Stimulated activated CD8-positive, alpha-beta memory T cell treated with anti-CD3 and anti-CD28 coated beads, Interleukin-15, amount 100 ng/mL, for 48 hours (primary cell): ENCODE measurements at regions not wholly inside any gene's neighbourhood (a gene's known extent, or its start where the extent isn't known, plus 50 kb on each side); places are given as distances from the start of the nearest gene placed in this dataset.
"Not testable (repeated sequence)": the region's sequence is repeated elsewhere in the genome, so short reads cannot be mapped to it uniquely, and the experiment has no call there.

Source experiments
- DNase-seq, 2 donors: peaks; one replicate each; pipeline ENCODE4 v3.0.0-alpha.2; 2020; ENCODE audit warnings: low read depth in 2 of 2

DNA sequence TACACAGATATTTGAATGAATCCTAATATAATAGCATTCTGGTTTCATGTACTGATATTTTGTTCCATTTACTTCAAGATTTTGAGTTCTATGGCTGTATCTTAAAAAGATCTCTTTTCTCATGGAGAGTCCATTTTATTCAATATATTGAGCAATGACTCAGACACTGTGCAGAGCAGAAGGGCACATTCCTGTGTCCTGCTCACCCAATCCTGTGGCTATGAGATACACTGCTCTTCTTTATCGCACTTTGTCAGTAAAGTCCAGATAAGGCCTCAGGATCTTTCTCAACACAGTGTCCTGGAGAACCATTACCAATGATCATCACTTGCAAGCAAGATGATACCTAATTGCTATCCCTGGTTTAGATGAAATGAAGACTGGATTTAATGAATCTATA, 155.0 kb downstream of the CYSLTR2 start:
- no peak for DNase-seq

DNA sequence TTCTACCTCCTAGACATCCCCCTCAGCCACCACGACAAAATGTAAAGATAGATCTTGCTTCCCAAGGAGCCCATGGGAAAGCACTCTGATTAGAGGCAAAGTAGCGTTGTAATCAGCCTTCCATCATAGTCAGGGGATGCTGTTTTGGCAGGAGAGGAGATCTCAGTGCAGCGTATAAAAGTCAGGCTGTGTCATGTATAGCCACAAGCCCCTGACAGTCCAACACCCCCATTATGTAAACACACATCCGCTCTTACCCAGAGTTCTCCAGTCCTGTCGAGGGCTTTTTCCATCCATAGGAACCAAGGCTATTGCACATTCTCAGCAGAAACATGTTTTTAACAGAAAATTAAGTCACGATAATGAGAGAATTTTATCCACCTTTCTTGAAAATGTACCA, 156.3 kb downstream of the CYSLTR2 start:
- no peak for DNase-seq

- no peak for DNase-seq
Measured at GRCh38 chr13:48813518-48813917, 159.8 kb downstream of the CYSLTR2 start.

GRCh38 chr13:48816700-48817099, 159.0 kb upstream of the FNDC3A start:
- DNase-seq = no peak

GRCh38 chr13:48817166-48817802, 158.4 kb upstream of the FNDC3A start:
- DNase-seq = no peak

DNA sequence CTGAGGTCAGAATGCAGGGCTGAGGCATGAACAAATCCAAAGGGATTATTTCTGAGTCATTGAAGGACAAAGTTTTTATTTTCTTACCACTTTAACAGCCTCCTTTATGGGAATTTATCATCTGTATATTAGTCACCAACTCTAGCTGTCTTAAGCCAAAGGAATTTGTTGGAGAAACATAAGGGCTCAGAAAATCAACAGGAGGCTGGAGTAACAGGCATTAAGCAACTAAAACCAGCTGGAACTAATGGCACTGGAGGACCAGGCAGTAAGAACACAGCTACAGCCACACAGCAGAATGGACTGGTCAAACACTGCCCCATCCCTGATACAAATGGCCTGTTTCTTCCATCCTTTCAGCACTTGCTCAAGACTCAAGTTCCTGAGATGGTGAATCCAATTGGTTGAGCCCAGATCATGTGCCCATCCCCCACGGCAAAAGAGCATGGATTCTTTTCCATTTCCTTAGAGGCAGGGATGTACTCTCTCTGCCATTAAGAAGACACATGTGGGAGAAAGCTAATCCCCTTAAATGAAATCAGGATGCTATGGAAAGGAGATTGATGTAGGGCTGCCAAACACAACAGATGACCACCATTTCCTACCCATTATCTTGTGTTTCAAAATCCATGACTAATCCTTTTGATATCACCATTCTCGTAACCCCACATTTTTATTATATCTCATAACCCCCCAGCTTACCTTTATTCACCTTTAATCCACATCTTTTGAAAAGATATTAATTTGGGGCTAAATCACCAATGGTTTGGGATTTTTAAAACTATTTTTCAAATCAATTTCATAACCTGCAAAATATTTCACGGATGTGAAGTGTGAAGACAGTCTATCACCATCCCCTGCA, 157.0 kb upstream of the FNDC3A start:
- no peak for DNase-seq

GRCh38 chr13:48819376-48819775, 156.3 kb upstream of the FNDC3A start:
- no peak for DNase-seq

DNA sequence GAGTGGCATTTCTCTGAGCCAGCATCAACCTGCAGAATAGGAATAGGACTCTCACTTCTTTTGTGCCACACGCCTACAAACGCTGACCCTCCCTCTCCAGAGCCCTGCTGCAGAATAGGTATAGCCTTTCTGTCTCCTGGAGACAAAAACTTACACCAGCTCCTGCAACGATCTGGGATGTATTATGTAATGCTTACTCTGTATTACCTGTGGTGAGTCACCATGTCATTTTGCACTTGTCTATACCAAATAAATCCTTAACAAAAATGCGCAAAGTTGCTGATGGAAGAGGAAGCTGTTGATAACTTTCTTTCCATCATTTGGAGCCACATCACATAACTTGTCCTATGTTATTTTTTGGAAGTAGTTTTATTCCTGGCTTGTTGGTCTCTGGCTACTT, 155.8 kb upstream of the FNDC3A start:
- no peak for DNase-seq

DNA sequence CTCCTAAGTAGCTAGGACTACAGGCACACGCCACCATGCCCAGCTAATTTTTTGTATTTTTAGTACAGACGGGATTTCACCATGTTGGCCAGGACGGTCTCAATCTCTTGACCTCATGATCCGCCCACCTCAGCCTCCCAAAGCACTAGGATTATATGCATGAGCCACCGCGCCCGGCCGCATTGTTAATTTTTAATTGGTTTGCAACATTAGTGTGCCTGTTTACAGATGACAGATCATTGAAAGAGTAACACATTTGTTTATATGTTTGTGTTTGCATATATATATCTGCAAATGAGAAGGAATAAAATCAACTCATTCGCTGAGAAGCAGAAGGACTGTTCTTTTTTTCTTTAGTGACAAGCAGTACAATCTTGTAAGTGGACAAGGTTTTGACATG, 152.2 kb upstream of the FNDC3A start:
- not testable (repeated sequence) for DNase-seq

DNA sequence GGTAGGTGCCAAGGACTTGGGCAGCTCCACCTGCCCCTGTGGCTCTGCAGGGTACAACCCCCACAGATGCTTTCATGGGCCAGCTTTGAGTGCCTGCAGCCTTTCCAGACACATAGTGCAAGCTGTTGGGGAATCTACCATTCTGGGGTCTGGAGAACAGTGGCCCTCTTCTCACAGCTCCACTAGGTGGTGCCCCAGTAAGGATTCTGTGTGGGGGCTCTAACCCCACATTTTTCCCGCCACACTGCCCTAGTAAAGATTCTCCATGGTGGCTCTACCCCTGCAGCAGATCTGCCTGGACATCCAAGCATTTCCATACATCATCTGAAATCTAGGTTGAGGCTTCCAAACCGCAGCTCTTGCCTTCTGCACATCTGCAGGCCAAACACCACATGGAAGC, 149.7 kb upstream of the FNDC3A start:
- DNase-seq = no peak

GRCh38 chr13:48826922-48827454, 148.7 kb upstream of the FNDC3A start:
- DNase-seq = not testable (repeated sequence)

DNA sequence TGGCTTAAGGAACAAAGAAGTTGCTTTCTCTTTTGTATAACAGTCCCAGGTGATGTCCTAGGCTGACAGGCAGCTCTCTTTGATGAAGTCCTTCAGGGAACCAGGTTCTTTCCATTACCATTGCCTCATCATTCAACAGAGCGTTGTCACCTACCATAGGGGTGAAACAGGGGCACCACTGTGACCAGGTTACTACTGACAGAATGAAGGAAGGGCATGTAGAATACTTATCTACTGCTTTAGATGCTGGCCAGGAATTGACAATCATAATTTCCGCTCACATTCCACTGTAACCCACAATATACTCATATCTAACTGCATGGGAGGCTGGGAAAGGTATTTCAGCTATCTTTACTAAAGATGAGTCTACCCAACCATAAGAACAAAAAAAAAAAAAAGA, 148.0 kb upstream of the FNDC3A start:
- DNase-seq = no peak

- DNase-seq = no peak
Measured at GRCh38 chr13:48828962-48829411, 146.7 kb upstream of the FNDC3A start.

- no peak for DNase-seq
Measured at GRCh38 chr13:48829536-48829935, 146.2 kb upstream of the FNDC3A start.

DNA sequence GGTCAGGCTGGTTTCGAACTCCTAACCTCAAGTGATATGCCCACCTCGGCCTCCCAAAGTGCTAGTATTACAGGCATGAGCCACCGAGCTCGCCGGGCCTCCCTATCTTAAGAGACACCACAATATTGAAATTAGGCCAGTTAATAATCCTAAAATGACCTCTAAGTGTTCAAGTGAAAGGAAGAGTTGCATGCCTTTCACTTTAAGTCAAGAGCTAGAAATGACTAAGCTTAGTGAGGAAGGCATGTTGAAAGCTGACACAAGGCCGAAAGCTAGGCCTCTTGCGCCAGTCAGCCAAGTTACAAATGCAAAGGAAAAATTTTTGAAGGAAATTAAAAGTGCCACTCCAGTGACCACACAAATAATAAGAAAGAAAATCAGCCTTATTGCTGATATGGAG, 144.5 kb upstream of the FNDC3A start:
- no peak for DNase-seq

GRCh38 chr13:48833412-48833811, 142.3 kb upstream of the FNDC3A start:
- no peak for DNase-seq

GRCh38 chr13:48835326-48835725, 140.4 kb upstream of the FNDC3A start:
- DNase-seq = not testable (repeated sequence)

DNA sequence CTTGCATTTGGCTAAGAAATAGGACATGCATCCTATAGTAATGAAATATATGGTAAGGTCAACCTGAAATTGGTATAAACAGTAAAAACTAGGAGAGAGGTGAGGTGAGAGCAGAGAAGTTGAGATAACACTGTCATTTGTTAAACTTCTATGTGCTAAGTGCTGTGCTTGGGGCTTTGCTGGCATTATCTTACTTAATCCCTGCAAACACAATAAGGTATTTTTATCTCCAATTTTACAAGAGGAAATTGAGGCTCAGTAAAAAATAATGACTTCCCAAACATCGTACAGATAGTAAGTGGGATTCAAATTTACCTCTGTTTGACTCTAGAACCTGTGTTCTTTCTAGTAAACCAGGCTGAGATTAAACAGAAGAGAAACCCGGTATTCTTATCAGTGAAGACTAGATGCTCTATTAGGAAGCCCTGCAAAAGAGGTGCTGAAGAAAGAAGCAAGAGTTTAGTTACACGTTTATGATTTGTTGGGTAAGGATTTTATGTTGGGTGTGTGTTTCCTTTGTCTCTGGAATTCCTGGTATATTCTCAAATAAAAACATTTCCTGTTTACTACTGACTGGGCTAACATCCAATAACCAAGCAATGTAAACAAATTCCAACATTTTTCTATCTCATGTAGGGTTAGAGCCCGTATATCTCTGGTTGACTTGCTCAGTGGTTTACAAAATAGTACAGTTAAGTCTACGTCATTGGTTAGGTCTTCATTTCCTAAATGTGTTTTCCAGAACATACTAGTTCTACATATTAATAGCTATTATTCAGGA, 137.3 kb upstream of the FNDC3A start:
- no peak for DNase-seq

DNA sequence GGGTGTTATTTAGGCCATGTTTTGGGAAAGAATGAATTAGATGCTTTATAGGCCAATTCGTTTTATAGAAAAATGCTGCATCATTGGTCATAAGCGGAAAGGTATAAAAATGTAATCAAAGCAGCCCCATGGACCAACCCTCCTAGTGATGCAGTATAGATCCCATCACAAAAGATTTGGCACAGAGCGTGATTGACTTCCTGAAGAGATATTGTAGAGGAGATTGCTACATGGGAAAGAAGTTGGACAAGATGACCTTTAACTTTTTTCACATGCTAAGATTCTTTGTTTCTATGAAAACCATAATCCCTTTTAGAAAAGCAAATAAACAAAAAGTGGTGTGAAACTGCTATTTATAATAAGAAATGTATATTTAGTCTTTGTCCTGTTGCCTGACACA, 136.5 kb upstream of the FNDC3A start:
- DNase-seq = no peak

GRCh38 chr13:48840366-48840765, 135.3 kb upstream of the FNDC3A start:
- DNase-seq = no peak

DNA sequence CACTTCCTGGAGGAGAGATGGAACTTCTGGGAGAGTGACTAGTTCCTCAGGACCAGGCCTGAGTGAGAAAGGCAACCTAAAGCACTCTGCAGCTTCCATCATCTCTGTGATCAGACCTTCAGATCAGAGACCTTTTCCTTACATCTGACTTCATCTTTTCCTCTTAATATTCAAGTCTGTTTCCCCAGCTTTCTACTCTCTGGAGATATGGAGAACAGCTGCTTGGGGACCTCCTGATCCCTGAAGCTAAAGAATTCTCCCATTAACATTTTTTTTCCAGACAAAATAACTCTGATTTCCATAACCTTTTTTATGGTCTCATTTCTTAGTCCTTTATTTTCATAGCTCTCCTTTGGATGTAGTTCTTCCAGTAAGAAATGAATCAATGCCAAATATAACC, 133.4 kb upstream of the FNDC3A start:
- no peak for DNase-seq
